PC-9 (cell line): ENCODE measurements at regions not wholly inside any gene's neighbourhood (a gene's known extent, or its start where the extent isn't known, plus 50 kb on each side); places are given as distances from the start of the nearest gene placed in this dataset.

Source experiments
- BruUV-seq: library from RNA; stranded (reverse); fragments of 400-500 nt; replicated peaks from 2 replicates; lab custom pipeline; 2021; lab: Mats Ljungman, UMichigan
- CTCF ChIA-PET: fragments of 300-600 bp; sonication (Branson Sonifier 250); formaldehyde crosslinking; loops from one replicate; lab custom pipeline; 2022; ENCODE audit warnings: antibody characterized with exemption; lab: Charles Lee
- POLR2A ChIA-PET: fragments of 300-600 bp; sonication (Branson Sonifier 250); formaldehyde crosslinking; loops from one replicate; lab custom pipeline; 2022; ENCODE audit warnings: antibody characterized with exemption; ENCODE audit not compliant: unreplicated experiment; lab: Charles Lee
- DNase-seq, 2 experiments: peaks; one replicate each; pipeline versions ENCODE4 v3.0.0 to v3.0.0-alpha.2; 2015 to 2022; ENCODE audit warnings: mixed read lengths in 1 of 2
- H2AFZ ChIP-seq: fragments of 200-600 bp; sonication (generic); 2 replicates; pipeline ENCODE4 v1.8.1; 2017; ENCODE audit warnings: antibody characterized with exemption
- H3F3A ChIP-seq: fragments of 200-600 bp; sonication (generic); 2 replicates; pipeline ENCODE4 v1.8.1; 2017; ENCODE audit warnings: antibody characterized with exemption, mild to moderate bottlenecking, low read depth; ENCODE audit not compliant: insufficient read depth
- H3K27ac ChIP-seq: fragments of 200-600 bp; sonication (generic); 2 replicates; pipeline ENCODE4 v1.6.1; 2016; ENCODE audit warnings: mixed run types
- H3K27me3 ChIP-seq: fragments of 200-600 bp; sonication (generic); 2 replicates; pipeline ENCODE4 v1.6.1; 2016; ENCODE audit warnings: low read depth, mixed run types; ENCODE audit not compliant: insufficient read depth
- H3K36me3 ChIP-seq: fragments of 200-600 bp; sonication (generic); 2 replicates; pipeline ENCODE4 v1.6.1; 2016; ENCODE audit warnings: low read depth, mixed run types
- H3K4me1 ChIP-seq: fragments of 200-600 bp; sonication (generic); replicated peaks from 2 replicates; pipeline ENCODE4 v1.6.1; 2016; ENCODE audit warnings: mixed run types; ENCODE audit not compliant: insufficient read depth
- H3K4me2 ChIP-seq: fragments of 200-600 bp; sonication (generic); 2 replicates; pipeline ENCODE4 v1.6.1; 2017; ENCODE audit warnings: mixed run types
- H3K4me3 ChIP-seq: fragments of 200-600 bp; sonication (generic); 2 replicates; pipeline ENCODE4 v1.6.1; 2016; ENCODE audit warnings: mixed run types
- H3K79me2 ChIP-seq: fragments of 200-600 bp; sonication (generic); 2 replicates; pipeline ENCODE4 v1.6.1; 2017; ENCODE audit warnings: low read depth, mixed run types
- H3K9me2 ChIP-seq: fragments of 200-600 bp; sonication (generic); 2 replicates; pipeline ENCODE4 v1.8.1; 2017; ENCODE audit warnings: mild to moderate bottlenecking; ENCODE audit not compliant: insufficient read depth
- H3K9me3 ChIP-seq: fragments of 200-600 bp; sonication (generic); 2 replicates; pipeline ENCODE4 v1.8.1; 2016; ENCODE audit warnings: low read depth; ENCODE audit not compliant: insufficient read depth
- H4K20me1 ChIP-seq: fragments of 200-600 bp; sonication (generic); 2 replicates; pipeline ENCODE4 v1.8.1; 2017; ENCODE audit not compliant: insufficient read depth
- CTCF ChIP-seq: fragments of 200-600 bp; sonication (generic); conservative IDR thresholded peaks from 2 replicates; pipeline ENCODE4 v1.6.1; 2017; ENCODE audit warnings: mixed run types, antibody characterized with exemption, mild to moderate bottlenecking, moderate library complexity
- EZH2 ChIP-seq: fragments of 200-600 bp; sonication (generic); IDR thresholded peaks from 2 replicates; pipeline ENCODE4 v1.8.0; 2017; ENCODE audit warnings: antibody characterized with exemption, low read depth
- intact Hi-C: fragments of 100-400 bp; cut with micrococcal nuclease; formaldehyde crosslinking; loops from one replicate; pipeline ENCODE4 v1.10.0; 2022; ENCODE audit not compliant: unreplicated experiment

DNA sequence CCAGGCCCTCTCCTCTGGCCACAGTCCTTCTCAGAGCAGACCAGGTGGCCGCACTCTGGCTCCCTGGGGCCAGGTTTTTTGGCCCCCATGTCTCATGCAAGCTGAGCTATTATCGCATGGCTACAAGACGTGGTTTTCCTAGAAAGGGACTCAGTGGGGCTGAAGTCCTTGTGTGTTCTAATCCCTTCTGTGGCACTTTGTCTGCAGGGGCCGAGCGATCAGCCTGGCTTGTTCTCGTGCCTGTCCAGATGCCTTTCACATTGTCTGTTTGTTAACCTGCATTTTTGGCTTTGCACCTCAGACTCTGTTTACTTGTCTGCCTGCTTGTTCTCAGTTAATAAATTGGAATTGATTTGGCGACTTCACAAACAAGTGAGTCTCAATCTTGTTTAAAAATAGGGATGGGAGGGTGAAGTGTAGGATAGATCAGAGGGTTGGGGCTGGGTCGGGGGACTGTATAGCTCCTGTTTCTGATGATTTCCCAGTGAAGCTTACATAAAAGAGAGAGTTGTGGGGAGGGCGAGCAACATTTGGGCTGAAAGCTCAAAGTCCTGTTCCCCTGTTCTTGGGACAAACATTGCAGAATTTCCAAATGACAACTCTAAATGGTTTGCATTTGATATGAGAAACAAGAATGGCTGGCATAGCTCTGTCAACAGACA is 440.4 kb downstream of the COG6 start:
- Histone ChIP-seq H3K4me1 (no peaks in the 10 kb centered on the region), H3K27ac (no peak overlapping the region), H4K20me1 (no peaks in the 10 kb centered on the region), H3K36me3 (no peaks in the 10 kb centered on the region), H3K79me2 (no peaks in the 10 kb centered on the region), H3F3A (no peaks in the 10 kb centered on the region), H3K9me2 (no peaks in the 10 kb centered on the region), H3K4me3 (no peak overlapping the region), H2AFZ (no peak overlapping the region), H3K4me2 (no peak overlapping the region), H3K27me3 (no peaks in the 10 kb centered on the region), H3K9me3 (no peaks in the 10 kb centered on the region)
- intact Hi-C loops = no loop called here
- TF ChIP-seq CTCF (no peak), EZH2 (no peak)
- CTCF ChIA-PET = no interaction called here
- no peak for DNase-seq
- POLR2A ChIA-PET = no interaction called here
- no TSS peak for BruUV-seq

- no peak overlapping the region for H3K27ac ChIP-seq
- no peaks in the 10 kb centered on the region for H3K9me3 ChIP-seq
- H3F3A ChIP-seq = no peaks in the 10 kb centered on the region
- H4K20me1 ChIP-seq = no peaks in the 10 kb centered on the region
- no peaks in the 10 kb centered on the region for H3K9me2 ChIP-seq
- intact Hi-C loops = no loop called here
- no peaks in the 10 kb centered on the region for H3K79me2 ChIP-seq
- H3K36me3 ChIP-seq = no peaks in the 10 kb centered on the region
- POLR2A ChIA-PET = no interaction called here
- no TSS peak for BruUV-seq
- CTCF ChIA-PET = no interaction called here
- no peak overlapping the region for H3K4me3 ChIP-seq
- no peak for TF ChIP-seq CTCF
- no peak for TF ChIP-seq EZH2
- DNase-seq = no peak
- no peak overlapping the region for H2AFZ ChIP-seq
- no peaks in the 10 kb centered on the region for H3K27me3 ChIP-seq
- H3K4me2 ChIP-seq = no peak overlapping the region
- H3K4me1 ChIP-seq = no peaks in the 10 kb centered on the region
Observed at GRCh38 chr13:40096357-40096901, 441.0 kb downstream of the COG6 start.

- POLR2A ChIA-PET = no interaction called here
- intact Hi-C loops = no loop called here
- CTCF ChIA-PET = no interaction called here
- H3K79me2 ChIP-seq = no peaks in the 10 kb centered on the region
- H4K20me1 ChIP-seq = no peaks in the 10 kb centered on the region
- no peak overlapping the region for H3K27ac ChIP-seq
- no TSS peak for BruUV-seq
- H3K4me2 ChIP-seq = no peak overlapping the region
- no peak overlapping the region for H2AFZ ChIP-seq
- no peaks in the 10 kb centered on the region for H3K27me3 ChIP-seq
- H3K36me3 ChIP-seq = no peaks in the 10 kb centered on the region
- TF ChIP-seq CTCF (no peak), EZH2 (no peak)
- H3K9me2 ChIP-seq = no peaks in the 10 kb centered on the region
- H3K9me3 ChIP-seq = no peaks in the 10 kb centered on the region
- H3K4me1 ChIP-seq = no peaks in the 10 kb centered on the region
- no peaks in the 10 kb centered on the region for H3F3A ChIP-seq
- DNase-seq = no peak
- H3K4me3 ChIP-seq = no peak overlapping the region
Observed at GRCh38 chr13:40098246-40098645, 442.8 kb downstream of the COG6 start.
